Cardiac muscle cell (in vitro differentiated cells and primary cell): ENCODE measurements at regions not wholly inside any gene's neighbourhood (a gene's known extent, or its start where the extent isn't known, plus 50 kb on each side); places are given as distances from the start of the nearest gene placed in this dataset.

Experiments
- DNase-seq, 2 donors: peaks; one replicate each; pipeline versions ENCODE4 v3.0.0 to v3.0.0-alpha.2; 2010 to 2017; ENCODE audit warnings: low read depth in 1 of 2, low spot score in 1 of 2
- H3K27ac ChIP-seq: fragments of 200-600 bp; sonication (generic); 2 replicates; pipeline ENCODE4 v1.5.1; 2016
- H3K27me3 ChIP-seq: fragments of 200-600 bp; sonication (generic); 2 replicates; pipeline ENCODE4 v1.6.0; 2016; ENCODE audit warnings: control low read depth
- H3K36me3 ChIP-seq: fragments of 200-600 bp; sonication (generic); 2 replicates; pipeline ENCODE4 v1.5.1; 2016; ENCODE audit warnings: control low read depth
- H3K4me1 ChIP-seq: fragments of 200-600 bp; sonication (generic); 2 replicates; pipeline ENCODE4 v1.8.1; 2017; ENCODE audit warnings: low read depth, mild to moderate bottlenecking, mixed run types
- H3K4me3 ChIP-seq: fragments of 200-600 bp; sonication (generic); 2 replicates; pipeline ENCODE4 v1.5.1; 2016; ENCODE audit warnings: mild to moderate bottlenecking
- H3K9me3 ChIP-seq: fragments of 200-600 bp; sonication (generic); 2 replicates; pipeline ENCODE4 v1.5.1; 2017; ENCODE audit warnings: low read depth, mild to moderate bottlenecking, control low read depth
- CTCF ChIP-seq: IDR thresholded peaks from 2 replicates; pipeline ENCODE4 v1.5.1; 2012; ENCODE audit warnings: low read depth, mild to moderate bottlenecking, low read length

GRCh38 chr4:26263165-26263564 is 57.6 kb upstream of the RBPJ start:
- Histone ChIP-seq H3K4me1 (no peaks in the 10 kb centered on the region), H3K27ac (no peak overlapping the region), H3K27me3 (no peaks in the 10 kb centered on the region), H3K36me3 (no peaks in the 10 kb centered on the region), H3K4me3 (no peak overlapping the region), H3K9me3 (no peaks in the 10 kb centered on the region)
- no peak for TF ChIP-seq CTCF
- DNase-seq = no peak

GRCh38 chr4:26264109-26264508 is 56.7 kb upstream of the RBPJ start:
- no peaks in the 10 kb centered on the region for H3K9me3 ChIP-seq
- no peak overlapping the region for H3K27ac ChIP-seq
- H3K36me3 ChIP-seq = no peaks in the 10 kb centered on the region
- TF ChIP-seq CTCF = no peak
- H3K4me3 ChIP-seq = no peak overlapping the region
- no peaks in the 10 kb centered on the region for H3K4me1 ChIP-seq
- no peak for DNase-seq
- H3K27me3 ChIP-seq = no peaks in the 10 kb centered on the region

- H3K27me3 ChIP-seq = no peaks in the 10 kb centered on the region
- no peaks in the 10 kb centered on the region for H3K9me3 ChIP-seq
- H3K27ac ChIP-seq = no peak overlapping the region
- H3K36me3 ChIP-seq = no peaks in the 10 kb centered on the region
- no peak for TF ChIP-seq CTCF
- H3K4me3 ChIP-seq = no peak overlapping the region
- DNase-seq = peak in 1 of 2 donors; percentile 51
- H3K4me1 ChIP-seq = no peaks in the 10 kb centered on the region
These were observed 53.7 kb upstream of the RBPJ start for GRCh38 chr4:26267087-26267486.

GRCh38 chr4:26268246-26268645 is 52.6 kb upstream of the RBPJ start:
- no peak for DNase-seq
- Histone ChIP-seq H3K4me3 (no peak overlapping the region), H3K9me3 (no peaks in the 10 kb centered on the region), H3K4me1 (no peaks in the 10 kb centered on the region), H3K36me3 (no peaks in the 10 kb centered on the region), H3K27ac (no peak overlapping the region), H3K27me3 (no peaks in the 10 kb centered on the region)
- no peak for TF ChIP-seq CTCF

GRCh38 chr4:26269038-26269437 is 51.8 kb upstream of the RBPJ start:
- no peak for TF ChIP-seq CTCF
- no peaks in the 10 kb centered on the region for H3K36me3 ChIP-seq
- no peaks in the 10 kb centered on the region for H3K4me1 ChIP-seq
- no peaks in the 10 kb centered on the region for H3K9me3 ChIP-seq
- H3K4me3 ChIP-seq = no peak overlapping the region
- no peak for DNase-seq
- H3K27me3 ChIP-seq = no peaks in the 10 kb centered on the region
- no peak overlapping the region for H3K27ac ChIP-seq
